ENCODE measurements at regions not wholly inside any gene's neighbourhood (a gene's known extent, or its start where the extent isn't known, plus 50 kb on each side); places are given as distances from the start of the nearest gene placed in this dataset.

GRCh38 chr6:23989885-23990533, 136.0 kb upstream of the NRSN1 start:
- no peak overlapping the region for H3K56ac ChIP-seq (ENCODE audit: insufficient read length, low read depth, low read length)
- no peak overlapping the region for H2BK15ac ChIP-seq (ENCODE audit: low read depth, low read length)
- Mint-ChIP-seq H3K27me3 (ENCODE audit: low read depth) (no peaks in the 10 kb centered on the region), H3K27ac (no peak overlapping the region), H3K9me3 (peaks cover 3 to 4% of the 10 kb centered on the region in 2 experiments; a peak in 2 of 5 replicates), H3K36me3 (ENCODE audit: insufficient read depth in 1 of 3, low read depth in 3 of 3) (no peaks in the 10 kb centered on the region), H3K4me3 (no peak overlapping the region), H3K4me1 (no peaks in the 10 kb centered on the region)
- H2AK5ac ChIP-seq (ENCODE audit: insufficient read length, low read length): no peak overlapping the region
- H3K9ac ChIP-seq (ENCODE audit: extremely low read depth, insufficient read length, low read length): no peak overlapping the region
- DNase-seq: no peak
- H3K4ac ChIP-seq (ENCODE audit: low read depth, low read length): no peak overlapping the region
- H3K79me2 ChIP-seq (ENCODE audit: insufficient read depth, low read length): no peaks in the 10 kb centered on the region
- no peak overlapping the region for H3T11ph ChIP-seq (ENCODE audit: low read length)
- H3K27ac ChIP-seq (ENCODE audit: insufficient read length, low read depth, low read length): no peak overlapping the region
- no peak overlapping the region for H4K5ac ChIP-seq (ENCODE audit: insufficient read length, low read depth, low read length)
- WGBS (ENCODE audit: extremely low coverage, insufficient read length, low lambda C conversion rate): no CpG with 5 or more reads among the region's 3 CpGs
- no peak overlapping the region for H3K14ac ChIP-seq (ENCODE audit: insufficient read depth, low read length)
- no peak overlapping the region for H3K23ac ChIP-seq (ENCODE audit: insufficient read length, low read depth, low read length)
- no peaks in the 10 kb centered on the region for H3K4me1 ChIP-seq (ENCODE audit: insufficient read depth, low read length)
- no peak overlapping the region for H2AFZ ChIP-seq (ENCODE audit: low read length)
- H3K18ac ChIP-seq (ENCODE audit: insufficient read length, low read depth, low read length): no peak overlapping the region
- no peak overlapping the region for H2BK12ac ChIP-seq (ENCODE audit: insufficient read length, low read depth, low read length)
- H4K8ac ChIP-seq (replicated peaks; ENCODE audit: insufficient read length, low read depth, low read length): no peak overlapping the region
- no peaks in the 10 kb centered on the region for H3K23me2 ChIP-seq (ENCODE audit: insufficient read length, low read depth, low read length, poor library complexity, severe bottlenecking)
- H3K4me2 ChIP-seq (ENCODE audit: insufficient read depth, insufficient read length, low read length): no peak overlapping the region
- H4K20me1 ChIP-seq (ENCODE audit: control insufficient read depth, insufficient read depth, insufficient read length): no peaks in the 10 kb centered on the region
- H4K91ac ChIP-seq (ENCODE audit: insufficient read length, low read depth, low read length): no peak overlapping the region
- no peak for TF ChIP-seq CTCF (conservative IDR thresholded peaks at IDR 0.05)
- H3K27me3 ChIP-seq (ENCODE audit: insufficient read depth, low read length): no peaks in the 10 kb centered on the region
- no peak overlapping the region for H2BK120ac ChIP-seq (ENCODE audit: low read depth, low read length, poor library complexity, severe bottlenecking)
- no peak overlapping the region for H2BK20ac ChIP-seq (ENCODE audit: low read depth, low read length, poor library complexity, severe bottlenecking)
- no peak overlapping the region for H2BK5ac ChIP-seq (ENCODE audit: insufficient read length, low read length)
- no peaks in the 10 kb centered on the region for H3K79me1 ChIP-seq (ENCODE audit: insufficient read depth, low read depth, low read length, poor library complexity, severe bottlenecking)
- no peaks in the 10 kb centered on the region for H3K9me3 ChIP-seq (ENCODE audit: control insufficient read depth, low read depth, low read length)
